Spleen (tissue), 11 donors: ENCODE measurements at regions not wholly inside any gene's neighbourhood (a gene's known extent, or its start where the extent isn't known, plus 50 kb on each side); places are given as distances from the start of the nearest gene placed in this dataset.

Experiments
- DNase-seq: peaks from one replicate; pipeline ENCODE4 v3.0.0-alpha.2; 2020
- H3K27ac ChIP-seq, 8 donors: fragments of 200-600 bp; sonication (generic) in 7 of 8; 1 replicate in 4 of 8; 2 replicates in 4 of 8; pipeline versions ENCODE4 v1.5.0 to v1.8.0; 2016 to 2021; ENCODE audit warnings: inconsistent platforms in 4 of 8, mild to moderate bottlenecking in 4 of 8, moderate library complexity in 1 of 8
- H3K27me3 ChIP-seq, 7 donors: fragments of 200-600 bp; sonication (generic) in 6 of 7; replicated peaks in 1 of 7; 1 replicate in 4 of 7; 2 replicates in 3 of 7; pipeline versions ENCODE4 v1.5.0 to v1.8.0; 2016 to 2021; ENCODE audit warnings: inconsistent platforms in 3 of 7, mild to moderate bottlenecking in 1 of 7
- H3K36me3 ChIP-seq, 6 donors: fragments of 200-600 bp; sonication (generic) in 5 of 6; 1 replicate in 4 of 6; 2 replicates in 2 of 6; pipeline versions ENCODE4 v1.5.0 to v1.8.0; 2016 to 2021; ENCODE audit warnings: inconsistent platforms in 2 of 6
- H3K4me1 ChIP-seq, 6 donors: fragments of 200-600 bp; sonication (generic) in 5 of 6; 1 replicate in 3 of 6; 2 replicates in 3 of 6; pipeline versions ENCODE4 v1.5.0 to v1.8.0; 2016 to 2021; ENCODE audit warnings: inconsistent platforms in 3 of 6
- H3K4me3 ChIP-seq, 8 donors: fragments of 200-600 bp; sonication (generic) in 7 of 8; 1 replicate in 4 of 8; 2 replicates in 4 of 8; pipeline versions ENCODE4 v1.5.0 to v1.8.0; 2016 to 2021; ENCODE audit warnings: inconsistent platforms in 4 of 8, mild to moderate bottlenecking in 4 of 8, moderate library complexity in 2 of 8
- H3K9me3 ChIP-seq, 8 donors: fragments of 200-600 bp; sonication (generic) in 7 of 8; 1 replicate in 4 of 8; 2 replicates in 4 of 8; pipeline versions ENCODE4 v1.5.0 to v1.8.0; 2016 to 2021; ENCODE audit warnings: inconsistent platforms in 4 of 8
- CTCF ChIP-seq, 11 experiments: fragments of 200-600 bp in 7 of 11; fragments of 450-650 bp in 4 of 11; sonication (generic) in 4 of 11; IDR thresholded peaks in 8 of 11; conservative IDR thresholded peaks in 3 of 11; 1 replicate in 7 of 11; 2 replicates in 4 of 11; pipeline versions ENCODE4 v1.4.0 to v1.8.0; 2016 to 2021; ENCODE audit warnings: antibody characterized with exemption in 11 of 11, inconsistent platforms in 4 of 11, mild to moderate bottlenecking in 1 of 11
- POLR2A ChIP-seq, 3 donors: fragments of 450-650 bp; IDR thresholded peaks; one replicate each; pipeline ENCODE4 v1.5.1; 2017; ENCODE audit warnings: antibody characterized with exemption in 3 of 3, mild to moderate bottlenecking in 1 of 3
- POLR2AphosphoS5 ChIP-seq, 3 donors: sonication (generic); formaldehyde crosslinking; IDR thresholded peaks; one replicate each; pipeline ENCODE4 v1.5.1; 2017; ENCODE audit warnings: antibody characterized with exemption in 3 of 3
- WGBS, 5 donors: extraction: QIAGEN DNeasy Blood & Tissue Kit in 3 of 5; methylation state at CpG; one replicate each; pipeline versions ENCODE4 v1.1.5 to v1.1.7; 2013 to 2018; 5-methylcytosine and 5-hydroxymethylcytosine counted together
- intact Hi-C: fragments of 100-400 bp; cut with DNase I; formaldehyde crosslinking; loops from one replicate; pipeline ENCODE4 v1.15.0; 2023; ENCODE audit warnings: low total_unique reads
- donor health status: healthy with polysubstance abuse.
- donor health status: DM: no; HTN: no; CAD: no; lungs with moderate emphysema.
- donor health status: DM: no; HTN: no; CAD: no.
- donor health status: Bipolar disorder and iron deficiency.
- donor health status: healthy.
- donor health status: DM: no; HTN: no; CAD: no.
- donor health status: DM: yes; HTN: yes; CAD: no.

- intact Hi-C loops: no loop called here
- H3K36me3 ChIP-seq: no peaks in the 10 kb centered on the region
- no peak overlapping the region for H3K4me3 ChIP-seq
- DNase-seq: no peak
- no peaks in the 10 kb centered on the region for H3K4me1 ChIP-seq
- TF ChIP-seq POLR2A (IDR thresholded peaks at IDR 0.05): no peak
- no peak for TF ChIP-seq CTCF (IDR thresholded peaks at IDR 0.05 in 8 of 11, conservative IDR thresholded peaks at IDR 0.05 in 3 of 11)
- TF ChIP-seq POLR2AphosphoS5 (IDR thresholded peaks at IDR 0.05): no peak
- H3K27ac ChIP-seq: no peak overlapping the region
- H3K27me3 ChIP-seq: peaks cover 0 to 6% (median 0%) of the 10 kb centered on the region in 7 donors
- no peaks in the 10 kb centered on the region for H3K9me3 ChIP-seq
- 67 to 80% (median 68%) methylated on average over 2 of the region's 2 CpGs for WGBS, 5 donors
These were observed 565.0 kb downstream of the FGF9 start for GRCh38 chr13:22235950-22236290.

- H3K27me3 ChIP-seq: peaks cover 0 to 6% (median 0%) of the 10 kb centered on the region in 7 donors
- no peak for TF ChIP-seq POLR2A (IDR thresholded peaks at IDR 0.05)
- TF ChIP-seq POLR2AphosphoS5 (IDR thresholded peaks at IDR 0.05): no peak
- TF ChIP-seq CTCF (IDR thresholded peaks at IDR 0.05 in 8 of 11, conservative IDR thresholded peaks at IDR 0.05 in 3 of 11): no peak
- H3K36me3 ChIP-seq: no peaks in the 10 kb centered on the region
- H3K4me1 ChIP-seq: no peaks in the 10 kb centered on the region
- intact Hi-C loops: no loop called here
- H3K27ac ChIP-seq: no peak overlapping the region
- WGBS, 5 donors: 81 to 92% (median 88%) methylated on average over 4 of the region's 4 CpGs
- no peak overlapping the region for H3K4me3 ChIP-seq
- DNase-seq: no peak
- H3K9me3 ChIP-seq: no peaks in the 10 kb centered on the region
These were observed 567.4 kb downstream of the FGF9 start for GRCh38 chr13:22238269-22238668.

- no peak for TF ChIP-seq POLR2AphosphoS5 (IDR thresholded peaks at IDR 0.05)
- no peak for TF ChIP-seq CTCF (IDR thresholded peaks at IDR 0.05 in 8 of 11, conservative IDR thresholded peaks at IDR 0.05 in 3 of 11)
- no peaks in the 10 kb centered on the region for H3K4me1 ChIP-seq
- intact Hi-C loops: no loop called here
These were observed 569.8 kb downstream of the FGF9 start for GRCh38 chr13:22240716-22241115.

GRCh38 chr13:22243469-22244163 lies 572.7 kb downstream of the FGF9 start:
- Histone ChIP-seq H3K27ac (no peak overlapping the region), H3K27me3 (peaks cover 0 to 6% (median 0%) of the 10 kb centered on the region in 7 donors), H3K36me3 (no peaks in the 10 kb centered on the region), H3K9me3 (no peaks in the 10 kb centered on the region), H3K4me3 (no peak overlapping the region), H3K4me1 (no peaks in the 10 kb centered on the region)
- intact Hi-C loops: no loop called here
- WGBS, 5 donors: 41 to 49% (median 46%) methylated on average over 9 of the region's 9 CpGs
- TF ChIP-seq CTCF (IDR thresholded peaks at IDR 0.05 in 8 of 11, conservative IDR thresholded peaks at IDR 0.05 in 3 of 11) (no peak), POLR2AphosphoS5 (IDR thresholded peaks at IDR 0.05) (no peak), POLR2A (IDR thresholded peaks at IDR 0.05) (no peak)
- no peak for DNase-seq

More at GRCh38 chr13:22240716-22241115, 569.8 kb downstream of the FGF9 start:
- Histone ChIP-seq H3K27ac (no peak overlapping the region), H3K36me3 (no peaks in the 10 kb centered on the region), H3K4me3 (no peak overlapping the region), H3K9me3 (no peaks in the 10 kb centered on the region), H3K27me3 (peaks cover 0 to 6% (median 0%) of the 10 kb centered on the region in 7 donors)
- WGBS, 5 donors: 60 to 84% (median 67%) methylated on average over 1 of the region's 1 CpG
- DNase-seq: no peak
